Prostate gland (tissue), 2 donors: ENCODE measurements at regions not wholly inside any gene's neighbourhood (a gene's known extent, or its start where the extent isn't known, plus 50 kb on each side); places are given as distances from the start of the nearest gene placed in this dataset.

Experiments used
- DNase-seq: peaks from one replicate; pipeline ENCODE4 v3.0.0-alpha.2; 2019; ENCODE audit warnings: low spot score
- H3K27ac ChIP-seq, 2 donors: fragments of 200-600 bp; sonication (generic); 2 replicates each; pipeline ENCODE4 v1.5.1; 2017 to 2019
- H3K27me3 ChIP-seq: fragments of 200-600 bp; sonication (generic); replicated peaks from 2 replicates; pipeline ENCODE4 v1.5.1; 2019; ENCODE audit not compliant: insufficient read depth
- H3K36me3 ChIP-seq, 2 donors: fragments of 200-600 bp; sonication (generic); 1 replicate in 1 of 2; 2 replicates in 1 of 2; pipeline versions ENCODE4 v1.5.1 to v1.8.1; 2017 to 2019
- H3K4me1 ChIP-seq: fragments of 200-600 bp; sonication (generic); replicated peaks from 2 replicates; pipeline ENCODE4 v1.5.1; 2019
- H3K4me3 ChIP-seq, 2 donors: fragments of 200-600 bp; sonication (generic); 2 replicates each; pipeline ENCODE4 v1.5.1; 2017 to 2019
- H3K9me3 ChIP-seq: fragments of 200-600 bp; sonication (generic); 2 replicates; pipeline ENCODE4 v1.5.1; 2017
- CTCF ChIP-seq, 4 experiments: fragments of 200-600 bp in 2 of 4; fragments of 450-650 bp in 2 of 4; sonication (generic) in 2 of 4; IDR thresholded peaks; 1 replicate in 3 of 4; 2 replicates in 1 of 4; pipeline ENCODE4 v1.5.1; 2016 to 2019; ENCODE audit warnings: antibody characterized with exemption in 4 of 4, mild to moderate bottlenecking in 2 of 4, moderate library complexity in 2 of 4
- POLR2A ChIP-seq: fragments of 450-650 bp; IDR thresholded peaks from one replicate; pipeline ENCODE4 v1.6.1; 2016; ENCODE audit warnings: antibody characterized with exemption, mild to moderate bottlenecking
- POLR2AphosphoS5 ChIP-seq: sonication (generic); formaldehyde crosslinking; IDR thresholded peaks from one replicate; pipeline ENCODE4 v1.6.1; 2017; ENCODE audit warnings: antibody characterized with exemption
- WGBS: methylation state at CpG from one replicate; pipeline ENCODE4 v1.1.5; 2018; 5-methylcytosine and 5-hydroxymethylcytosine counted together
- intact Hi-C: fragments of 100-400 bp; cut with DNase I; formaldehyde crosslinking; loops from one replicate; pipeline ENCODE4 v1.14.2; 2022

GRCh38 chr3:101143012-101143411, 149.8 kb upstream of the ABI3BP start:
- no peak for DNase-seq
- no peaks in the 10 kb centered on the region for H3K36me3 ChIP-seq
- H3K4me3 ChIP-seq = no peak overlapping the region
- no peak overlapping the region for H3K27ac ChIP-seq
- H3K27me3 ChIP-seq = no peaks in the 10 kb centered on the region
- no peaks in the 10 kb centered on the region for H3K9me3 ChIP-seq
- intact Hi-C loops = no loop called here
- WGBS = 64% methylated on average over 3 of the region's 3 CpGs
- no peaks in the 10 kb centered on the region for H3K4me1 ChIP-seq
- no peak for TF ChIP-seq POLR2AphosphoS5
- TF ChIP-seq CTCF (IDR thresholded peaks at IDR 0.05) = no peak
- TF ChIP-seq POLR2A = no peak

GRCh38 chr3:101142160-101142559, 148.9 kb upstream of the ABI3BP start:
- H3K4me1 ChIP-seq = no peaks in the 10 kb centered on the region
- TF ChIP-seq CTCF (IDR thresholded peaks at IDR 0.05) (no peak), POLR2AphosphoS5 (no peak), POLR2A (no peak)
- DNase-seq = no peak
- H3K27me3 ChIP-seq = no peaks in the 10 kb centered on the region
- H3K27ac ChIP-seq = no peak overlapping the region
- no peaks in the 10 kb centered on the region for H3K36me3 ChIP-seq
- intact Hi-C loops = no loop called here
- no peaks in the 10 kb centered on the region for H3K9me3 ChIP-seq
- 85% methylated on average over 2 of the region's 2 CpGs for WGBS
- H3K4me3 ChIP-seq = no peak overlapping the region

GRCh38 chr3:101141135-101141534, 147.9 kb upstream of the ABI3BP start:
- intact Hi-C loops = no loop called here
- no peaks in the 10 kb centered on the region for H3K4me1 ChIP-seq
- H3K27ac ChIP-seq = no peak overlapping the region
- H3K9me3 ChIP-seq = no peaks in the 10 kb centered on the region
- 22% methylated on average over 1 of the region's 1 CpG for WGBS
- no peak overlapping the region for H3K4me3 ChIP-seq
- H3K36me3 ChIP-seq = no peaks in the 10 kb centered on the region
- DNase-seq = no peak
- no peaks in the 10 kb centered on the region for H3K27me3 ChIP-seq
- no peak for TF ChIP-seq POLR2AphosphoS5
- TF ChIP-seq CTCF (IDR thresholded peaks at IDR 0.05) = no peak
- no peak for TF ChIP-seq POLR2A

- no peak for DNase-seq
- intact Hi-C loops = no loop called here
- H3K4me3 ChIP-seq = no peak overlapping the region
- 91% methylated on average over 1 of the region's 1 CpG for WGBS
- H3K9me3 ChIP-seq = no peaks in the 10 kb centered on the region
- no peaks in the 10 kb centered on the region for H3K27me3 ChIP-seq
- no peak overlapping the region for H3K27ac ChIP-seq
- TF ChIP-seq POLR2AphosphoS5 = no peak
- no peak for TF ChIP-seq CTCF (IDR thresholded peaks at IDR 0.05)
- no peak for TF ChIP-seq POLR2A
- H3K36me3 ChIP-seq = no peaks in the 10 kb centered on the region
- no peaks in the 10 kb centered on the region for H3K4me1 ChIP-seq
These were observed 145.6 kb upstream of the ABI3BP start for GRCh38 chr3:101138817-101139216.

- H3K36me3 ChIP-seq = no peaks in the 10 kb centered on the region
- 92% methylated on average over 7 of the region's 7 CpGs for WGBS
- no peaks in the 10 kb centered on the region for H3K27me3 ChIP-seq
- H3K27ac ChIP-seq = no peak overlapping the region
- intact Hi-C loops = no loop called here
- TF ChIP-seq POLR2AphosphoS5 = no peak
- TF ChIP-seq POLR2A = no peak
- no peak for TF ChIP-seq CTCF (IDR thresholded peaks at IDR 0.05)
- no peaks in the 10 kb centered on the region for H3K9me3 ChIP-seq
- DNase-seq = no peak
- no peaks in the 10 kb centered on the region for H3K4me1 ChIP-seq
- H3K4me3 ChIP-seq = no peak overlapping the region
These were observed 141.1 kb upstream of the ABI3BP start for GRCh38 chr3:101134331-101134730.
